Spleen (tissue), 11 donors: ENCODE measurements at regions not wholly inside any gene's neighbourhood (a gene's known extent, or its start where the extent isn't known, plus 50 kb on each side); places are given as distances from the start of the nearest gene placed in this dataset.

Source experiments
- DNase-seq: peaks from one replicate; pipeline ENCODE4 v3.0.0-alpha.2; 2020
- H3K27ac ChIP-seq, 8 donors: fragments of 200-600 bp; sonication (generic) in 7 of 8; 1 replicate in 4 of 8; 2 replicates in 4 of 8; pipeline versions ENCODE4 v1.5.0 to v1.8.0; 2016 to 2021; ENCODE audit warnings: inconsistent platforms in 4 of 8, mild to moderate bottlenecking in 4 of 8, moderate library complexity in 1 of 8
- H3K27me3 ChIP-seq, 7 donors: fragments of 200-600 bp; sonication (generic) in 6 of 7; replicated peaks in 1 of 7; 1 replicate in 4 of 7; 2 replicates in 3 of 7; pipeline versions ENCODE4 v1.5.0 to v1.8.0; 2016 to 2021; ENCODE audit warnings: inconsistent platforms in 3 of 7, mild to moderate bottlenecking in 1 of 7
- H3K36me3 ChIP-seq, 6 donors: fragments of 200-600 bp; sonication (generic) in 5 of 6; 1 replicate in 4 of 6; 2 replicates in 2 of 6; pipeline versions ENCODE4 v1.5.0 to v1.8.0; 2016 to 2021; ENCODE audit warnings: inconsistent platforms in 2 of 6
- H3K4me1 ChIP-seq, 6 donors: fragments of 200-600 bp; sonication (generic) in 5 of 6; 1 replicate in 3 of 6; 2 replicates in 3 of 6; pipeline versions ENCODE4 v1.5.0 to v1.8.0; 2016 to 2021; ENCODE audit warnings: inconsistent platforms in 3 of 6
- H3K4me3 ChIP-seq, 8 donors: fragments of 200-600 bp; sonication (generic) in 7 of 8; 1 replicate in 4 of 8; 2 replicates in 4 of 8; pipeline versions ENCODE4 v1.5.0 to v1.8.0; 2016 to 2021; ENCODE audit warnings: inconsistent platforms in 4 of 8, mild to moderate bottlenecking in 4 of 8, moderate library complexity in 2 of 8
- H3K9me3 ChIP-seq, 8 donors: fragments of 200-600 bp; sonication (generic) in 7 of 8; 1 replicate in 4 of 8; 2 replicates in 4 of 8; pipeline versions ENCODE4 v1.5.0 to v1.8.0; 2016 to 2021; ENCODE audit warnings: inconsistent platforms in 4 of 8
- CTCF ChIP-seq, 11 experiments: fragments of 200-600 bp in 7 of 11; fragments of 450-650 bp in 4 of 11; sonication (generic) in 4 of 11; IDR thresholded peaks in 8 of 11; conservative IDR thresholded peaks in 3 of 11; 1 replicate in 7 of 11; 2 replicates in 4 of 11; pipeline versions ENCODE4 v1.4.0 to v1.8.0; 2016 to 2021; ENCODE audit warnings: antibody characterized with exemption in 11 of 11, inconsistent platforms in 4 of 11, mild to moderate bottlenecking in 1 of 11
- POLR2A ChIP-seq, 3 donors: fragments of 450-650 bp; IDR thresholded peaks; one replicate each; pipeline ENCODE4 v1.5.1; 2017; ENCODE audit warnings: antibody characterized with exemption in 3 of 3, mild to moderate bottlenecking in 1 of 3
- POLR2AphosphoS5 ChIP-seq, 3 donors: sonication (generic); formaldehyde crosslinking; IDR thresholded peaks; one replicate each; pipeline ENCODE4 v1.5.1; 2017; ENCODE audit warnings: antibody characterized with exemption in 3 of 3
- WGBS, 5 donors: extraction: QIAGEN DNeasy Blood & Tissue Kit in 3 of 5; methylation state at CpG; one replicate each; pipeline versions ENCODE4 v1.1.5 to v1.1.7; 2013 to 2018; 5-methylcytosine and 5-hydroxymethylcytosine counted together
- intact Hi-C: fragments of 100-400 bp; cut with DNase I; formaldehyde crosslinking; loops from one replicate; pipeline ENCODE4 v1.15.0; 2023; ENCODE audit warnings: low total_unique reads
- donor health status: healthy with polysubstance abuse.
- donor health status: DM: no; HTN: no; CAD: no; lungs with moderate emphysema.
- donor health status: DM: no; HTN: no; CAD: no.
- donor health status: Bipolar disorder and iron deficiency.
- donor health status: healthy.
- donor health status: DM: no; HTN: no; CAD: no.
- donor health status: DM: yes; HTN: yes; CAD: no.

GRCh38 chr10:78894841-78895195, 173.9 kb upstream of the ZMIZ1 start:
- no peak overlapping the region for H3K27ac ChIP-seq
- no peak for DNase-seq
- no peaks in the 10 kb centered on the region for H3K36me3 ChIP-seq
- peaks cover 0 to 10% (median 0%) of the 10 kb centered on the region in 8 donors for H3K9me3 ChIP-seq
- no peak for TF ChIP-seq CTCF (IDR thresholded peaks at IDR 0.05 in 8 of 11, conservative IDR thresholded peaks at IDR 0.05 in 3 of 11)
- no peak for TF ChIP-seq POLR2AphosphoS5 (IDR thresholded peaks at IDR 0.05)
- TF ChIP-seq POLR2A (IDR thresholded peaks at IDR 0.05): no peak
- 75 to 94% (median 88%) methylated on average over 2 to 3 of the region's 3 CpGs for WGBS, 5 donors
- intact Hi-C loops: no loop called here
- no peak overlapping the region for H3K4me3 ChIP-seq
- H3K27me3 ChIP-seq: peaks cover 0 to under 1% (median 0%) of the 10 kb centered on the region in 7 donors
- peaks cover 0 to 12% (median 0%) of the 10 kb centered on the region in 6 donors for H3K4me1 ChIP-seq

GRCh38 chr10:78895469-78895868, 173.3 kb upstream of the ZMIZ1 start:
- intact Hi-C loops: no loop called here
- no peak for DNase-seq
- H3K27me3 ChIP-seq: no peaks in the 10 kb centered on the region
- 78 to 86% (median 84%) methylated on average over 8 of the region's 8 CpGs for WGBS, 5 donors
- peaks cover 0 to 10% (median 0%) of the 10 kb centered on the region in 8 donors for H3K9me3 ChIP-seq
- peaks cover 0 to 12% (median 0%) of the 10 kb centered on the region in 6 donors for H3K4me1 ChIP-seq
- H3K36me3 ChIP-seq: no peaks in the 10 kb centered on the region
- no peak overlapping the region for H3K4me3 ChIP-seq
- TF ChIP-seq CTCF (IDR thresholded peaks at IDR 0.05 in 8 of 11, conservative IDR thresholded peaks at IDR 0.05 in 3 of 11) (no peak), POLR2A (IDR thresholded peaks at IDR 0.05) (no peak), POLR2AphosphoS5 (IDR thresholded peaks at IDR 0.05) (no peak)
- H3K27ac ChIP-seq: no peak overlapping the region

- DNase-seq: no peak
- WGBS, 5 donors: 78 to 91% (median 87%) methylated on average over 12 of the region's 12 CpGs
- Histone ChIP-seq H3K27ac (no peak overlapping the region), H3K4me3 (no peak overlapping the region), H3K27me3 (no peaks in the 10 kb centered on the region), H3K9me3 (peaks cover 0 to 10% (median 0%) of the 10 kb centered on the region in 8 donors), H3K4me1 (peaks cover 0 to 12% (median 0%) of the 10 kb centered on the region in 6 donors), H3K36me3 (no peaks in the 10 kb centered on the region)
- intact Hi-C loops: no loop called here
- TF ChIP-seq CTCF (IDR thresholded peaks at IDR 0.05 in 8 of 11, conservative IDR thresholded peaks at IDR 0.05 in 3 of 11): no peak
- no peak for TF ChIP-seq POLR2A (IDR thresholded peaks at IDR 0.05)
- TF ChIP-seq POLR2AphosphoS5 (IDR thresholded peaks at IDR 0.05): no peak
Measured at GRCh38 chr10:78896159-78896928, 172.4 kb upstream of the ZMIZ1 start.

GRCh38 chr10:78898341-78899097, 170.2 kb upstream of the ZMIZ1 start:
- no peak overlapping the region for H3K27ac ChIP-seq
- peaks cover 0 to 10% (median 0%) of the 10 kb centered on the region in 8 donors for H3K9me3 ChIP-seq
- no peak for DNase-seq
- WGBS, 5 donors: 84 to 90% (median 89%) methylated on average over 11 to 13 of the region's 13 CpGs
- H3K36me3 ChIP-seq: no peaks in the 10 kb centered on the region
- no peaks in the 10 kb centered on the region for H3K4me1 ChIP-seq
- intact Hi-C loops: no loop called here
- no peak overlapping the region for H3K4me3 ChIP-seq
- H3K27me3 ChIP-seq: no peaks in the 10 kb centered on the region
- TF ChIP-seq POLR2A (IDR thresholded peaks at IDR 0.05) (no peak), CTCF (IDR thresholded peaks at IDR 0.05 in 8 of 11, conservative IDR thresholded peaks at IDR 0.05 in 3 of 11) (no peak)
